Liver (tissue), 3 donors: ENCODE measurements at regions not wholly inside any gene's neighbourhood (a gene's known extent, or its start where the extent isn't known, plus 50 kb on each side); places are given as distances from the start of the nearest gene placed in this dataset.

Experiments used
- CTCF ChIP-seq: fragments of 150-350 bp; IDR thresholded peaks from 2 replicates; pipeline ENCODE4 v1.5.1; 2017; ENCODE audit warnings: improper control_type of control experiment, low read depth, low read length; ENCODE audit not compliant: missing input control
- EGR1 ChIP-seq, 2 donors: IDR thresholded peaks; 2 replicates each; pipeline ENCODE4 v1.6.1; 2016 to 2018; ENCODE audit warnings: antibody characterized with exemption in 2 of 2, low read depth in 2 of 2
- JUND ChIP-seq, 2 donors: IDR thresholded peaks; 2 replicates each; pipeline ENCODE4 v1.6.1; 2016; ENCODE audit warnings: antibody characterized with exemption in 2 of 2
- RAD21 ChIP-seq, 2 donors: IDR thresholded peaks; 2 replicates each; pipeline ENCODE4 v1.6.1; 2016; ENCODE audit warnings: antibody characterized with exemption in 2 of 2, mild to moderate bottlenecking in 2 of 2
- RXRA ChIP-seq, 2 donors: IDR thresholded peaks; 2 replicates each; pipeline ENCODE4 v1.6.1; 2017 to 2018; ENCODE audit warnings: antibody characterized with exemption in 2 of 2, mild to moderate bottlenecking in 1 of 2
- SP1 ChIP-seq: IDR thresholded peaks from 2 replicates; pipeline ENCODE4 v1.6.1; 2018; ENCODE audit warnings: antibody characterized with exemption, mild to moderate bottlenecking
- YY1 ChIP-seq: IDR thresholded peaks from 2 replicates; pipeline ENCODE4 v1.6.1; 2016; ENCODE audit warnings: antibody characterized with exemption, mild to moderate bottlenecking
- TF ChIP-seq, protein P1 (sequence below): IDR thresholded peaks from 2 replicates; pipeline ENCODE4 v1.6.1; 2016; ENCODE audit warnings: antibody characterized with exemption
- TF ChIP-seq, protein P2 (sequence below): IDR thresholded peaks from 2 replicates; pipeline ENCODE4 v1.6.1; 2016; ENCODE audit warnings: antibody characterized with exemption
- TF ChIP-seq, protein P3 (sequence below): IDR thresholded peaks from 2 replicates; pipeline ENCODE4 v1.6.1; 2016; ENCODE audit warnings: antibody characterized with exemption
- donor health status: healthy.
- donor health status: healthy.

DNA sequence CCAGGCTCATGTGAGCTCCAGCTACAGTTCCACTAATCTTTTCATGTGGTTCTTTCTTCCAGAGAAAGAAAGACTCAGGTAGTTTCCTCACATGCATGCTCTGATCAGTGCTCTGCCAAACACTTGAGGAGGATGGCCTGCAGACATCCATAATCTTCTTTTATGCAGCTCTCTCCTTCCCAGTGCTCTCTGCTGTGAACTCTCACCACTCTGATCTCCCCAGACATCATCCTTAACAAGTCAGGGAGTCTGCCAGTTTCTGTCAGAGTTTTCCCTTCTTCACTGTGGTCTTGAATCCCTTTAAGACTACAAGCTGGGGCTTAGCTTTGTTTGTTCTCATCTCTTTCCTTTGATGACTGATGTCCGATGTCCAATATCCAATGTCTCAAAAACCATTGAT is 203.4 kb upstream of the PRKCQ start:
- no peak for TF ChIP-seq CTCF
- TF ChIP-seq RXRA (IDR thresholded peaks at IDR 0.05): no peak
- TF ChIP-seq, protein P1, sequence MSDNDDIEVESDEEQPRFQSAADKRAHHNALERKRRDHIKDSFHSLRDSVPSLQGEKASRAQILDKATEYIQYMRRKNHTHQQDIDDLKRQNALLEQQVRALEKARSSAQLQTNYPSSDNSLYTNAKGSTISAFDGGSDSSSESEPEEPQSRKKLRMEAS: no peak
- no peak for TF ChIP-seq RAD21 (IDR thresholded peaks at IDR 0.05)
- TF ChIP-seq, protein P2, sequence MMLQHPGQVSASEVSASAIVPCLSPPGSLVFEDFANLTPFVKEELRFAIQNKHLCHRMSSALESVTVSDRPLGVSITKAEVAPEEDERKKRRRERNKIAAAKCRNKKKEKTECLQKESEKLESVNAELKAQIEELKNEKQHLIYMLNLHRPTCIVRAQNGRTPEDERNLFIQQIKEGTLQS: no peak
- TF ChIP-seq SP1: no peak
- TF ChIP-seq JUND (IDR thresholded peaks at IDR 0.05): no peak
- TF ChIP-seq EGR1 (IDR thresholded peaks at IDR 0.05; ENCODE audit: low read depth in 2 of 2): no peak
- TF ChIP-seq, protein P3, sequence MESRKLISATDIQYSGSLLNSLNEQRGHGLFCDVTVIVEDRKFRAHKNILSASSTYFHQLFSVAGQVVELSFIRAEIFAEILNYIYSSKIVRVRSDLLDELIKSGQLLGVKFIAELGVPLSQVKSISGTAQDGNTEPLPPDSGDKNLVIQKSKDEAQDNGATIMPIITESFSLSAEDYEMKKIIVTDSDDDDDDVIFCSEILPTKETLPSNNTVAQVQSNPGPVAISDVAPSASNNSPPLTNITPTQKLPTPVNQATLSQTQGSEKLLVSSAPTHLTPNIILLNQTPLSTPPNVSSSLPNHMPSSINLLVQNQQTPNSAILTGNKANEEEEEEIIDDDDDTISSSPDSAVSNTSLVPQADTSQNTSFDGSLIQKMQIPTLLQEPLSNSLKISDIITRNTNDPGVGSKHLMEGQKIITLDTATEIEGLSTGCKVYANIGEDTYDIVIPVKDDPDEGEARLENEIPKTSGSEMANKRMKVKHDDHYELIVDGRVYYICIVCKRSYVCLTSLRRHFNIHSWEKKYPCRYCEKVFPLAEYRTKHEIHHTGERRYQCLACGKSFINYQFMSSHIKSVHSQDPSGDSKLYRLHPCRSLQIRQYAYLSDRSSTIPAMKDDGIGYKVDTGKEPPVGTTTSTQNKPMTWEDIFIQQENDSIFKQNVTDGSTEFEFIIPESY: no peak
- no peak for TF ChIP-seq YY1
